Heart right ventricle (tissue), 16 donors: ENCODE measurements at regions not wholly inside any gene's neighbourhood (a gene's known extent, or its start where the extent isn't known, plus 50 kb on each side); places are given as distances from the start of the nearest gene placed in this dataset.

Experiments used
- ATAC-seq, 8 donors: fragments of 200-7000 bp; cut with Tn5 transposase; one replicate each; pipeline ENCODE4 v1.9.1; 2020; ENCODE audit warnings: mild to moderate bottlenecking in 8 of 8, moderate library complexity in 8 of 8, moderate number of reproducible peaks in 1 of 8
- DNase-seq, 2 donors: peaks; one replicate each; pipeline ENCODE4 v3.0.0-alpha.2; 2020
- H3K27ac ChIP-seq, 10 donors: fragments of 200-600 bp; sonication (generic) in 2 of 10; one replicate each; pipeline versions ENCODE4 v1.5.0 to v1.8.0; 2020 to 2022; ENCODE audit warnings: mild to moderate bottlenecking in 3 of 10
- H3K27me3 ChIP-seq, 7 donors: fragments of 200-600 bp; one replicate each; pipeline ENCODE4 v1.8.0; 2021 to 2022; ENCODE audit warnings: mild to moderate bottlenecking in 2 of 7
- H3K36me3 ChIP-seq, 9 donors: fragments of 200-600 bp; sonication (generic) in 1 of 9; one replicate each; pipeline versions ENCODE4 v1.5.0 to v1.8.0; 2020 to 2022; ENCODE audit warnings: mild to moderate bottlenecking in 2 of 9
- H3K4me1 ChIP-seq, 9 donors: fragments of 200-600 bp; sonication (generic) in 1 of 9; one replicate each; pipeline versions ENCODE4 v1.5.0 to v1.8.0; 2020 to 2022; ENCODE audit warnings: mild to moderate bottlenecking in 4 of 9
- H3K4me3 ChIP-seq, 10 donors: fragments of 200-600 bp; sonication (generic) in 2 of 10; one replicate each; pipeline versions ENCODE4 v1.5.0 to v1.8.0; 2020 to 2022; ENCODE audit warnings: mild to moderate bottlenecking in 7 of 10, moderate library complexity in 2 of 10
- H3K9me3 ChIP-seq, 11 donors: fragments of 200-600 bp in 10 of 11; sonication (generic) in 2 of 11; one replicate each; pipeline versions ENCODE4 v1.5.0 to v1.8.0; 2013 to 2022; ENCODE audit warnings: mild to moderate bottlenecking in 2 of 11, control low read depth in 1 of 11, moderate library complexity in 1 of 11
- CTCF ChIP-seq, 9 donors: fragments of 200-600 bp; sonication (generic) in 2 of 9; IDR thresholded peaks; one replicate each; pipeline versions ENCODE4 v1.5.0 to v1.8.0; 2021 to 2022; ENCODE audit warnings: antibody characterized with exemption in 9 of 9, mild to moderate bottlenecking in 5 of 9, moderate library complexity in 1 of 9
- WGBS, 2 donors: extraction: QIAGEN DNeasy Blood & Tissue Kit; methylation state at CpG; one replicate each; pipeline ENCODE4 v1.1.7; 2013; ENCODE audit warnings: inconsistent platforms in 1 of 2; 5-methylcytosine and 5-hydroxymethylcytosine counted together
- intact Hi-C, 10 donors: fragments of 100-400 bp; cut with DNase I; formaldehyde crosslinking; loops; one replicate each; pipeline versions ENCODE4 v1.11.1 to v1.14.2; 2022
- donor health status: Arrhythmogenic right ventricular cardiomyopathy.
- donor health status: ischemic (EF 13 %, LVEDD 7.1; RV severe dilation, severe dysfunction).
- donor health status: healthy with polysubstance abuse.
- donor health status: DM: no; HTN: yes; CAD: no.
- donor health status: DM: no; HTN: no; CAD: no.
- donor health status: ischemic (EF 25% LVEDD 6.9; RV normal size, moderate dysfunction).
- donor health status: ischemic (EF 25% LVEDD 5.7; RV mildly dilated, moderate dysfunction).
- donor health status: healthy.
- donor health status: DM: yes; HTN: yes; CAD: no.
- donor health status: Ischemic cardiomyopathy.
- donor health status: ischemic (EF 35%, LVEDD 5.7; RV mildly dilated, moderate dysfunction).
- donor health status: nonischemic (EF 11% LVEDD 7.7; RV severe dilation, severe dysfunction).
- donor health status: DM: yes; HTN: yes; CAD: no.
- donor health status: PGD.
- donor health status: ischemic (EF 29% LVEDD 5.4; RV normal size, mild dysfunction).
- donor health status: nonischemic (EF 23%, LVEDD 6.1; RV moderate dilation, normal function).

GRCh38 chr12:92489781-92490180 lies 213.0 kb upstream of the PLEKHG7 start:
- Histone ChIP-seq H3K4me3 (no peak overlapping the region), H3K27ac (no peak overlapping the region), H3K4me1 (peaks cover 0 to 25% (median 12%) of the 10 kb centered on the region in 9 donors), H3K9me3 (peaks cover 0 to 7% (median 0%) of the 10 kb centered on the region in 11 donors), H3K36me3 (no peaks in the 10 kb centered on the region), H3K27me3 (no peaks in the 10 kb centered on the region)
- no peak for ATAC-seq
- DNase-seq: no peak
- intact Hi-C loops: no loop called here
- TF ChIP-seq CTCF (IDR thresholded peaks at IDR 0.05): no peak
- WGBS, 2 donors: 88 to 94% methylated on average over 4 of the region's 4 CpGs

GRCh38 chr12:92488735-92489134 lies 214.1 kb upstream of the PLEKHG7 start:
- ATAC-seq (no peak), DNase-seq (no peak)
- intact Hi-C loops: no loop called here
- Histone ChIP-seq H3K4me1 (peaks cover 0 to 21% (median 12%) of the 10 kb centered on the region in 9 donors), H3K9me3 (peaks cover 0 to 7% (median 0%) of the 10 kb centered on the region in 11 donors), H3K27me3 (no peaks in the 10 kb centered on the region), H3K27ac (no peak overlapping the region), H3K4me3 (no peak overlapping the region), H3K36me3 (no peaks in the 10 kb centered on the region)
- TF ChIP-seq CTCF (IDR thresholded peaks at IDR 0.05): no peak
- WGBS, 2 donors: 87 to 93% methylated on average over 4 of the region's 4 CpGs

- TF ChIP-seq CTCF (IDR thresholded peaks at IDR 0.05): no peak
- DNase-seq: no peak
- intact Hi-C loops: no loop called here
- Histone ChIP-seq H3K4me3 (no peak overlapping the region), H3K27me3 (no peaks in the 10 kb centered on the region), H3K36me3 (no peaks in the 10 kb centered on the region), H3K9me3 (peaks cover 0 to 6% (median 0%) of the 10 kb centered on the region in 11 donors), H3K27ac (no peak overlapping the region), H3K4me1 (peaks cover 0 to 19% (median 12%) of the 10 kb centered on the region in 9 donors)
- ATAC-seq: no peak
Measured at GRCh38 chr12:92487138-92487485, 215.7 kb upstream of the PLEKHG7 start.

GRCh38 chr12:92486443-92487137 lies 216.2 kb upstream of the PLEKHG7 start:
- WGBS, 2 donors: 84 to 87% methylated on average over 3 of the region's 3 CpGs
- DNase-seq (no peak), ATAC-seq (no peak)
- peaks cover 0 to 1% (median 0%) of the 10 kb centered on the region in 11 donors for H3K9me3 ChIP-seq
- peaks cover 0 to 19% (median 12%) of the 10 kb centered on the region in 9 donors for H3K4me1 ChIP-seq
- H3K36me3 ChIP-seq: no peaks in the 10 kb centered on the region
- H3K27me3 ChIP-seq: no peaks in the 10 kb centered on the region
- no peak for TF ChIP-seq CTCF (IDR thresholded peaks at IDR 0.05)
- H3K27ac ChIP-seq: peak overlapping the region in 3 of 10 donors; percentile 3 to 57 (median 50)
- intact Hi-C loops: no loop called here
- H3K4me3 ChIP-seq: no peak overlapping the region
